ENCODE measurements at regions not wholly inside any gene's neighbourhood (a gene's known extent, or its start where the extent isn't known, plus 50 kb on each side); places are given as distances from the start of the nearest gene placed in this dataset.
A peak's percentile ranks its signal among the peaks of the same experiment; 100 is the strongest.

DNA sequence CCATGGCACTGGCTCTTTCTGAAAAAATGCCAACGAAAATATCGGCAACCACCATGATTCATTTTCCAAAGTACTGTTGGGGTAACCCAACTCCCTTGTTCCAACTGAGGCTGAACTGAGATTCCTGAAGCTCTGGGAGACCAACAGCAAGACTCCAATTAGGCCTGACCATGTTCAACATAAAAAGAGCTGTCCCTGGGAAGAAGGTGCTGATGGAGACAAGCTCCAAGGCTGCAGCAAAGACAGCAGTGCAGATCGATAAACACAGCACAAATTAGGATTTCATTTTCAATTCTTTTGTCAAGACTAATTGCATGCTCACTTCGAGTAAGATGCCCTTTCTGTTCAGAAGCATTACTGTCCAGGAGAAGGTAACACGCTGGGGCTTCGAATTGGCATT, 968.0 kb downstream of the UQCRFS1 start:
- DNase-seq, result no peak

DNA sequence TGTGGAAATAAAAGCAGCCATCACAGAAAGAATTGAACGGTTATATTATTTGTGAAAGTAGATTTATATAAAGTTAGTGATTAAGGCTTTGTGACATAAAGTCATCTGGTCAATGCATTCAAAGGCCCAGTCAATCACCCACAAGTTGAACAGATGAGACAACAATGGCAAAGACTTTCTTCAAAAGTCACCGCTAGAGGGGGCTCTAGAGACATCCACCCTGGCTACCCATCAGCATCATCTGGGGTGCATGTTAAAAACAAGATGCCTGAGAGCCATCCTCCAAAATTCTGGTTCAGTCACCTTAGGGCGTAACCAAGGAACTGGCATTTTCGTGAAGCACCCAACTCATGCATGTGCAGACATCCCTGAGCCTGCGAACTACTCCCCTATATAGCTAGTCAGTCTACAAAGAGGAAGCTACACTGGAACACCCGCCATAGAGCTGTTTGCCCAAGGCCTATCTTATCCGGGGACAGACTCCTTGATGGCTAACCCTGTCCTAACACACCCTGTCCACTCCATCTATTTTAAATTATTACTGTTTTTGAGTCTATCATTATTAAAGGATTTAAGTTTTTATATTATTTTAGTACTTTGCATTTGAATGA, 970.5 kb downstream of the UQCRFS1 start:
- peak; percentile 38 for DNase-seq

DNA sequence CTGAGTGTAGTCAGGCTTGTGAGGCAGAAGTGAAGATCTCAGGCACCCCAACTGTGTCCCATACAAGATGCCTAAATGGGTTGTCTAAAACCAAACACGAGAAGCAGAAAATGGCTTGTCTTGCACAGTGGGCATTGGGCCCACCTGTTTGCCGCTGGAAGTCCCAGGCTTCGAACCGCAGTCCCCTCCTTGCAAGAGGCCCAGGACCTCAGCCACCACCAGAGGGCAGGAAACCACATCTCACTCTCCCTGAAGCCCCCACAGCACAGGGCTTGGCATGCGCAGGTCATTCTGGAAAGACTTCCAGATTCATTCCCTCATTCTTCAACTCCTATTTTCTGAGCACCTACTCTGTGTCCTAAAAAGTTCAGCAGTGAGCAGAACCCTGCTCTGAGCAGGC, 973.7 kb downstream of the UQCRFS1 start:
- peak; percentile 2 for DNase-seq

DNA sequence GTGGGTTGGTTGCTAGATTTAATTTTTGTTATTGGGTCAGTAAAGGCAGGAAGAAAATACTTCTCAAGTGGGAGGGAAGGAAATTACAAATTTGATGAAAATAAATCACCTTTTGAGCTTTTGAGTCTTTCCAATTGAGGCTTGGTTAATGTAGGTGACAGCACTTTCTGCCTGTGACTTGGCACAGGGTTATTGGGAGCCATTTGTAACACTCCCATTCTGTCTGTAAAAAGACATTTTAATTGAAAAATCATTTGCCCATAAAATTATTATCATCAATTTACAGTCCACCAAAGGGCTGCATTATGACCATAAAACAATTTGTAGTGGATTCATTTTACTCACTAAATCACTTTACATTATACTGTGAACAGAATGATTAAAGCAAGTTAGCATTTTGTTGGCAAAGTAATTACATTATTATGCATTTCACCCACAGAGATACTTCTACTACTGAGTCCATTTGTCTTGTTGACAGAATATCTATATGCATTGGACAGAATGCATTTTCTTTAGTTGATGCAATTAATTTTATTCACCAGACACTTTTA, 974.6 kb downstream of the UQCRFS1 start:
- no peak for DNase-seq

DNA sequence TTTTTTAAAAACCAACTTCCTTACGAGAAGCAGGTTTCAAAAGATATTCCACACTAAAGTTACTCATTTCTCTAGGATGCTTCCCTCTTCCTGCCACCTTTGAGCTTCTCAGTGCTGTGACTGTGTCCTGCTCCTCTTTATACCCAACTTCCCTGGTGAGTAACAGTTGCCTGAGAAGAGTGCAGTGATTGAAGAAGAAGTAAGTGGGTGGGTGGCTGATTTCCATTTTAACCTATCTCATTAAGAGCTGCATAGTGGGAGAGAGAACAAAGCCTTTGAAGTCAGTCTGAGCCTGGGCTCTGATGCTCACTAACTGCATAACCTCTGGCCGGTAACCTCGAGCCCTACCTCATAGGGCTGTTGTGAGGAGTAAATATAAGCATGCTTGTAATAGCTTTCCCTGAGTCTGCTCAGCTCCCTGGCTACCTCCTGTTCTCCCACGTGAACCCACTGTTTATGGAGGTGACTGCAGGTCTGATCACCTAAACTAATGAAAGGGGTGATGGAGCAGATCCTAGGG, 977.3 kb downstream of the UQCRFS1 start:
- DNase-seq, result no peak

DNA sequence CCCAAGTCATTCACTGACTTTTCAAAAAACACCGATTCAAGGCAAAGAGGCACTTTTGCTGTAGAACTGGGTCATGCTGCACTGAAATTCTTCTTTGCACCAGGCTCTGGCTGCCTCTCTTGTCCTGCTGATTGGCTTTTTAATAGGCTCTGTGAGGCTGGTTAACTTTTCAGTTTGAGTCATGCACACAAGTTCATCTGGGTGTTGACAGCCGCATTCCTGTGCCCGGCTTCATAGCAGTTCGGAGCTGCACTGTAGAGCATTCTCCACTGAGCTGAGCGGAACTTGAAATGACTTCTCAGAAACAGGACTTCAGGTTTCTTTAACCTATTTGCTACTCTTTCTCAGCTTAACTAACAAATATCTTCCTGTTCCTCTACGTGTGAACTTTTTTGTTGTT, 978.3 kb downstream of the UQCRFS1 start:
- peak; percentile 17 for DNase-seq

DNA sequence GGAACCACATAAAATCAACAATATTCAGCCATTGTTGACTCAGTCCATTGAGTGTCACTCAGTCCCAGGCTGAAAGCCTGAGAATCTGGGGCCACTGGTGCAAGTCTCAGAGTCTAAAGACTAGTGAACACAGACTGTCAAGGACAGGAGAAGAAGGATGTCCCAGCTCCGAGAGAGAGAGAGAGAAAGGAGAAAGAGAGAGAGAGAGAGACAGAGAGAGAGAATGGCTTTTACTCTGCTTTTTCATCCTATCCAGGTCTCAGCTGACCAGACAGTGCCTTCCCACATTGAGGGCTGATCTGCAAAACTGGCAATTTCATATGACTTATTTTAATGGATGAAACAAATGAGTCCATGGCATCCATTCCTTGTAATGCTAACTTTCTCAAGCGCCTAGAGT, 984.1 kb downstream of the UQCRFS1 start:
- DNase-seq, result no peak

DNA sequence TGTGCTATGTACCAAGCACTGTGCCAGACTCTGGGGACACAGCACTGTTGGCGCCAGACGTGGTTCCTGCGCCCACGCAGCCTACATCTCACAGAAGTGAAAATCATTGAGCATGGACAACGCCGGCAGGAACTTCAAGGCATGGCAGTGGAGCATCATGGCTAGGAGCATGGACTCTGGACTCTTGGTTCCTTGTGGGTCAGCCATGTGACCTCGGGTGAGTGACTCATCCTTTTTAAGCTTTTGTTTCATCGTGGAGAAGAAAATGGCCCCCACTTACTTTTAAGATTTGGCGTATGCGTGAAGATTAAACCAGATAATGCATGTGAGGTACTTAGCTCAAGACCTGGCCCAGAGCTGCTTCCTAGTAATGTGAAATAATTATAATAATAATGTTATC, 988.5 kb downstream of the UQCRFS1 start:
- no peak for DNase-seq

DNA sequence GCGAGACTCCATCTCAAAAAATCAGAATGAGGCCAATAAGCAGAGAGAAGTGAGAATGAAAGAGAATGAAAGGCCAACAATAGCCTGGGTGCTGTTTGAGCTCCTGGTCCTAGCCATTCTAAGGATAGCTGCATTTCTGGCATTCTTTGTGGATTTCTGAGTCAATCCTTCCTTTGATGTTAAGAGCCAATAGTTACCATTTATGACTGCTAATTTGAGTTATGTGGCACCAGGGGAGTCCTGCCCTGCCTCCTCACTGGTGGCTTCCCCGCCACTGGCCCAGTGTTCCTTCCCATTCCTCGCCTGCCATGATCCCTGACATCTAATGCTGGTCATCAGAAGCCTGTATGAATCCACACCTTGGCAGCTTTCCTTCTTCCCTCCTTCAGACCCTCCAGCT, 991.2 kb downstream of the UQCRFS1 start:
- no peak for DNase-seq

DNA sequence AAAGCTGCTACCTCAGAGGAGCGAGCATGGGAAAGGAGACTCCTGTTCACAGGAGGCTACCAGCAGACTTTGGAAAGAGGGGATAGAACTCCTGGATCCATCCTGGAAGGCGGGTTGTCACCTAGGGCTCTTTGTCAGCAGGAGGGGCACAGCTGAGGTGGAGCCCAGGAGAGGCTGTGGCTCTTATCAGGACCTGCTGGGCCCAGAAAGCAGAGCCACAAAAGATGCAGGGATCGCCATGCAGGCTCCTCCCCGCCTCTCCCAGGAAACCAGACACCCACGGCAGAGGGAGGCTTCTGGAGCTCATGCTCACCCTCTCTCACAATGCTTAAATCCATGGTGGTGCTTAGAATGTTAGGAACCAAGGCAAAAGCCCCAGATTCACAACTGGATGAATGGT, 994.2 kb downstream of the UQCRFS1 start:
- DNase-seq, result no peak

DNA sequence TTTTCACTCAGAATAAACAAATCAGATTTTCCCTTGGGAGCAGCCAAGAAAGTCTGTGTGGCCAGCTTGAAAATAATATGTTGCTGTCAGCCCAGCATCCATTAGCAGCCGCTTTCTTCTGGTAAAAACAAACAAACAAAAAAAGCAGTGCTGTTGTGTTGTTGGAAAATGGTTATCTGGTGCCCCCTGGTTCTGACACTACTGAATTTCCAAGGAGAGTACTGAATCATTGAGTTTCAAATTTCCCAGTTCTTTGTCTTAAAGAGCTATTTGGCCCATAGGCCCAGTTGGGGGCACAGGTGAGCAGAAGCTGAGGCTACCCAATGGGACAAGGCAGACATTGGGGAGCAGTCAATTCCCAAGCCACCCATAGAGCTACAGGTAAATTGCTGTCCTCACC, 995.9 kb downstream of the UQCRFS1 start:
- DNase-seq, result no peak

DNA sequence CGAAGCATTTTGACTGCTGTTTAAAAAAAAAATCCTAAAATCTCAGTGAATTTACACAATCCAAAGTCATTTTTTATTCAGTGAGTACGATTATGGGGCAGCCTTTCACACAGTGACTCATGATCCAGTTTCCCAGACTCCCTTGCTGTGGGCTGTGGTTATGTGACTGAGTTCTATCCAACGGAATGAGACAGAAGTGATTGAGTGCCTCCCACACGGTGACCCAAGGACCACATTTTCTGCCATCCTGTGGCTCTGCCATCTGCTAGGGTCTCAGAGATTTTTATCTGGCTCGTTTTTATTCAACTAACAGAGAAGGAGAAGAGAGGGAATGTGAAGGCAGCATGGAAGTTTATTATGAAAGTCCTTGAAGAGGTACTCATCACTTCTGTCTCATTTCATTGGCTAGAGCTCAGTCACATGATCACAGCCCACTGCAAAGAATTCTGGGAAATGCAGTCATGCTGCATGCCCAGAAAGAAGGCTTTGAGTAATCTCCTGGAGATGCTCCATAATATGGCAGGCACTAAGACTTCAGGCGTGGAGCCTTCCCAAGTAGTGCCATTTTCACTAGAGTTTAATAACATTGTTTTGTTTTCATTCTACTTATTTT, 999.4 kb downstream of the UQCRFS1 start:
- no peak for DNase-seq

DNA sequence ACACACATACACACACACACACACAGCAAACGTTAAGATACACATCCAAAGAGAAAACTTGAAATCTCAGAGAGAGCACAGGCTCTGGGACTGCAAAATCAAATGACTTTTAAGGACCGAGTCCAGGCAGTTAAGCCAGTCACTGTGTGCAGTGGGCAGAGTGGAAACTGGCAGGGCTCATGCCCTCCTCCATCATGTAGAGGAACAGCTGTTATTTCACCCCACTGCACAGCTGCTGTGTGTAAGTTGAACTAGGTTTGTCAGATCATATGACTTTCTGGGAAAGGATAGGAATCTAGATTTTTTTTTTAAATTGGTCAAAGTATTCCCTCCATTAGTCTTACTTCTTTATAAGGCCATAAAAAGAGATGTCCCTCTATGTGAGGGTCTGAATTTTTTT, 1002.1 kb downstream of the UQCRFS1 start:
- DNase-seq, result no peak

DNA sequence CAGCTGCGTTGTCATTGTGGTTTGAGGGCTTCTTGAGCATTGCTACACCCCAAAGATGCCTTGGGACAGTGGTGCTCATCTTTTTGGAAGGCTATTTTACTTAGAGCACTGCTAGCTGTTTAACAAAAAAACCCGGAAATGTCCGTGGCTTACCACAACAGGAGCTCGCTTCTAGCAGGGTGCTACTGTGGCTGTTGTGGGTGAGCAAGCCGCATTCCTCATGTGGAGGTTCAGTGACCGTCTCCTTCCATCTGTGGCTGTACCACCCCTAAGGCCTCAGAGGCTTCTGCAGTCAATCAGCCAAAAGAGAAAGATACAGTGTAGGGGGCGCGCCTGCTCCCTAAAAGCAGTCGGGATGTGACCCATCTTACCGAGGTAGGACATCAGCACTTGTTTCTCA, 1004.2 kb downstream of the UQCRFS1 start:
- no peak for DNase-seq

DNA sequence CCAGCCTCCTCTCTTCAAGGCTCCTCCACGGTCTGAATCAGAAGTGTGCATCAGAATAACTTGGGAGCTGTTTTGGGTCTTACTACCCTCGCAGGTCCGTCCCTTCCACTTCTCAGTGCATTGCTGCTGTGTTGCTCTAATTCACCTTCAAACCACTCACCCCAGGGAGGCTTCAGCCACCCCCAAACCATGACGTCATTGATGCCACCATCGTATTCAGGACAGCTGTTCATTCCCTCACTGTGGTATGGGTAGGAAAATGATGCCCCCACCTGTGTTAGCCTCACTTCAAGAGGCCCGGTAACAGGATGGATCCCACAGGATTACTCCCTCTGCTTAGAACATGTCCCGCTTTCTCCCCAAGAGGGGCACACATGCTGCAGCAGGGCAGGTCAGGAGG, 1005.7 kb downstream of the UQCRFS1 start:
- no peak for DNase-seq

DNA sequence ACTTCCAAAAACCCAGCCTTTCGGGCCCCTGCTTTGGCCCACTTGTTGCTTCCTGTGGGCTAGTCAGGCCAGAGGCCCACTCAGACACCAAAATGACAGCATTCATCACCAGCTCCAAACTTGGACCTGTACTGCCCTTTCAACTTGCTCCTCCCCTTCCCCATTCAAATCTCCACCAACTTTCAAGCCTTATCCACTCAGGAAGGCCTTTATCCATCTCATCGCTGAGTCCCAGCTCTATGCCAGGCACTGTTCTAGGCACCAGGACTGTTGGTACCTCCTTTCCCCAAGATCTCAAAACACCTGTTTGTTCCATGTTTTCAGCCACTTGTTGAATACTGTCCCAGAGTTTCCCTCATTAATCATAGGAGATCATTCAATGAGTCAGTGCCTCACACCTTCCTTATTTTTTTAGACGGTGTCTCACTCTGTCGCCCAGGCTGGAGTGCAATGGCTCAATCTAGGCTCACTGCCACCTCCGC, 1011.4 kb downstream of the UQCRFS1 start:
- DNase-seq, result no peak

DNA sequence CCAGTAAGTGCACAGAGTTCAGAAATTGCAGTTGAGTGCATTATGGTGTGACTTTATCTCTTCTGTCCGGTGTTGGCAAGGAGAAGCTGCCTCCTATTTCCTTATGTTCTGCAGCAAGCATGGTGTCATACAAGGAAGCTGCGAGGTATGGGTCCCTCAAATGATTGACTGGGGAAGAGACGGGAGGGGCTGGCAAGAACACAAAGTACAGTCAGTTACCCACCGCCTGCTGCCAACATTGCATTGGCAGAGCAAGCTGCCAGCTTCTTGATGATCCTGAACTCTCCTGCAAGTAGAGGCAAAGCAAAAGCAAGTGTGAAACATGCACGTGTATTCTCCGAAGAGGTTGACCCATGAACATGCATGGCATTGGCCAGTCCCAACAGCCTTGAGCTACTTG, 1013.6 kb downstream of the UQCRFS1 start:
- no peak for DNase-seq

DNA sequence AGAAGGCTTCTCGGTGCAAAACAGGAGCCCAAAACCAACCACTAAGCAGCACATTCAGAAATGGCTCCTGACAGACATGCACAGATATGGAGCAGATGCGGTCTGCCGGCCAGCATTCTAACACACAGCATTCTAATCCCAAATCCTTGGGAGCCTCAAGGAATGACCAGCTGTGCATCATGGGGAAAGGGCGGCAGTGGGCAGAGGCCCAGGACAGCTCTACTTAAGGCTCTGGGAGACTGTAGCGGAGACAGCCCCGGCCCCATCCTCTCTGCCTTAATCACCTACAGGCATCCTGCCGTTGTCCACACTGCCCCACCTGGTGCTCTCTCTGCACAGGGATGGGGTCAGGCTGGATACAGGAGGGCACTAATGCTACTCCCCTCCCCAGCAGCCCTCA, 1016.0 kb downstream of the UQCRFS1 start:
- DNase-seq, result no peak

DNA sequence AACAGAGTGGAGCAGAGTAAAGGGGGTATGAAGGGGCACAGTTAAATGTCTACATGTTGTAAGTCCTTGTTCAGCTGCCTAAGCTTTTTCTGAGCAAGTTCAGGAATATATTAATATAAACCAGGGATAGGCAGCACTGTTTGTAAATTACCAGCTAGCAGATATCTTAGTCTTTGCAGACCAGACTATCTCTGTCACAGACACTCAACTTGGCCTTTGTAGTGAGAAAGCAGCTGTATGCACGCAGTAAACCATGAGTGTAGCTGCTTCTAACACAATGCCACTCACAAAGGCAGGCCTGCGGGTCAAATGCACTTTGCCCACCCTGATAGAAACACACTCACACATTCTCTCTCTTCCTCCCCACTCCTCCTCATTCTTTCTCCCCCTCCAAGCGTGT, 1016.9 kb downstream of the UQCRFS1 start:
- no peak for DNase-seq

DNA sequence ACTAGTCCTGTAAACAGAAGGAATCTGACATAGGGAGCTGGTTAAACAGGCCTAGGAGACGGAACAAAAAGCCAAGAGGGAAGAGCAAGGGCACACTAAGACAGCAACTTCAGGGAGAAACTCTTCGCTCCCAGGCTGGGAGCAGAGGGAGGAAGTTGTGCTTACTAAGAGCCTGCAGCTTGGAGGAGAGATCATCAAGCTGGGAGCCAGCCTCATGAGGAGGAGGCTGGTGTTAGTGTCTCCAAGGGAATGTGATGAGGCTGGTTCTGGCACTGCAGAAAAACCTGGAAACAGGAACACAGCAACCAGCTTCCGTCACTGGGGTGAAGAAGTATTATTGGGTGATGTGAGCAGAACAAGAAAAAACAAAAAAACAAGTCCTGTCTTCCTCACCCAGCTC, 1027.3 kb downstream of the UQCRFS1 start:
- DNase-seq, result no peak

DNA sequence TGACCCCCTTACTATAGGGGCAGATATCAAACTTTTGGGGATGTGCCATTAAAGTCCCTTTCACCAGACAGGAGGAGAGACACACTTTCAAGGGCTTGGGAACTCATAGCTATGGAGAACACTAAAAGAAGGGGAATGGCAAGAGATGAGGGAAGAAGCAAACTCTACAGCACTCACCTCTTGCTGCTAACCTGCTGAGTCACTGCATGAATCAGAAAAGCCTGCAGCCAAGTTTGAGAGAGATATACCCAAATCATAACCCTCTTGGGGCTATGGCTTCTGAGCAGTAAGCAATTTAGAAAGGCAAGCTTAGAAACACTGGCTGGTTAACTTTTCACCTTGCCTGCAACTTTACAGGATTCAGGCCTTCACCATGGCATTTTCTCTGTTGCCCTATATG, 1028.0 kb downstream of the UQCRFS1 start:
- peak; percentile 25 for DNase-seq

DNA sequence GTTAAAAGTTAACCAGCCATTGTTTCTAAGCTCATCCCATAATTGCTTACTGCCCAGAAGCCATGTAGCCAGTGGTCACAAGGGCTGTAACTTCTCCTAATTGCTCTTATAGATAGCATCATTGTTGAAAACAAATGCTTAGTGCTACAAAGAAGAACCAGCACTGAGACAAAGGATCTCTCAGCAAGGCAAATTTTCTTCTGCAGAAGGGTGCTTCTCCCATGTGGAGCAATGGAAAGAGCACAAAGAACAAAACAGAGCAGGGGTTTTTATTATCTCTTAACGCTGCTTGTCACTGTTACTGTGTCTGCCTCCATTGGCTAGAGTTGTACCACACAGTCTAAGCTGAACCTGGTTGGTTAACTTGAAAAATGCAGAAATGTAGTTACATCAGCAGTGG, 1036.8 kb downstream of the UQCRFS1 start:
- DNase-seq, result no peak

DNA sequence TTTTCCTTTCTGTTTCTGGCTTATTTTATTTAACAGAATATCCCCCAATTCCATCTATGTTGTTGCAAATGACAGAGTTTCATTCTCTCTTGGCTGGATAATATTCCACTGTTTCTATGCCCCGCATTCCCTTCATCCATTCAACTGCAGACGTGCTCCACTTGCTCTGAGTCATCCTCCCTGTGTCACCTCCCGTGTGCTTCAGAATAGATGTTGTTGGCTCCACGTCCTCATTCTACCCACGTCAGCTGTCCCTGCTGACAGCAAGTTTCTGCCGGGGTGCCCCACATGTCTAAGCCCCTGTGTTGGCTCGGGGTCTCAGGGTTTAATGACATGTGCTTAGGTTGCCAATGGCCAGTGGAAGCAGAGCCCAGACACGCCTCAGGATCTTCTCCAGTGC, 1041.0 kb downstream of the UQCRFS1 start:
- DNase-seq, result no peak

DNA sequence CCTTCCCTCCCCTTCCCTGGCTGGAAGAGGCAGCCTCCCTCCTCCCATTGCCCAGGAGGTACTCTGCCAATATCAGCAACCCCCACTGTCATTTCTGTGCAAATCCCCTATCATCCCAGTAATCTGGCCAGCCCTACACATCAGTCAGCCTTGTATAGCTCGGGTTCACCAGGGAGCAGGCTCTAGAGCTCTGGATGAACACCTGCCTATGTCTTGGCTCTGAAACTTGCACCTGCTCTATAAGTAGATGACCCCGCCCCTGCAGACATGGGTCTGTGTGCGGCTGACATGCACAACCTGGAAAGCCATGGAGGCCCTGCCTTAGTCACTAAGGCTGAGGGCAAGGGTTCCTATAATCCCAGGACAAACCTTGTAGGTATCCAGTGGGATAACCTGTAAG, 1042.9 kb downstream of the UQCRFS1 start:
- DNase-seq, result no peak
